ENCODE measurements at regions not wholly inside any gene's neighbourhood (a gene's known extent, or its start where the extent isn't known, plus 50 kb on each side); places are given as distances from the start of the nearest gene placed in this dataset.

DNA sequence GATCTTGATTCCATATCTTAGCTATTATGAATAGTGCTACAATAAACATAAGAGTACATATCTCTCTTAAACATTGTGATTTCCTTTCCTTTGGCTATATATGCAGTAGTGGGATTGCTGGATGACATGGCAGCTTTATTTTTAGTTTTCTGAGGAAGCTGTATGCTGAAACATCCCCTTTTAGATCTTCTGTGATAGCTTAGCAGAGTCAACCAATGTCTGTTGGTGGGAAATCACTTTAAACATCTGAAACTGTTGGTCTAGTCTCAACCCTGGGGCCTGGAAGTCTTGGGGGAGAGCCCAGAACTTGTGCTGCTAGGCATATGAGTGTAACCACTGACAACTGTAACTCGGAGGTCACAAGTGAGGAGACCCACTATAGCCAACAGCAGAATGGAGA is 378.6 kb upstream of the SLC14A2 start:
- Histone ChIP-seq H3K36me3 (no peaks in the 10 kb centered on the region), H3K4me3 (ENCODE audit: low read depth in 1 of 2, low read length in 1 of 2) (no peak overlapping the region), H3K27ac (no peak overlapping the region), H3K27me3 (no peaks in the 10 kb centered on the region), H3K9me3 (no peaks in the 10 kb centered on the region), H3K4me1 (ENCODE audit: control insufficient read depth in 1 of 2, insufficient read depth in 1 of 2, low read depth in 1 of 2, low read length in 1 of 2) (no peaks in the 10 kb centered on the region)
- TF ChIP-seq, protein P1, sequence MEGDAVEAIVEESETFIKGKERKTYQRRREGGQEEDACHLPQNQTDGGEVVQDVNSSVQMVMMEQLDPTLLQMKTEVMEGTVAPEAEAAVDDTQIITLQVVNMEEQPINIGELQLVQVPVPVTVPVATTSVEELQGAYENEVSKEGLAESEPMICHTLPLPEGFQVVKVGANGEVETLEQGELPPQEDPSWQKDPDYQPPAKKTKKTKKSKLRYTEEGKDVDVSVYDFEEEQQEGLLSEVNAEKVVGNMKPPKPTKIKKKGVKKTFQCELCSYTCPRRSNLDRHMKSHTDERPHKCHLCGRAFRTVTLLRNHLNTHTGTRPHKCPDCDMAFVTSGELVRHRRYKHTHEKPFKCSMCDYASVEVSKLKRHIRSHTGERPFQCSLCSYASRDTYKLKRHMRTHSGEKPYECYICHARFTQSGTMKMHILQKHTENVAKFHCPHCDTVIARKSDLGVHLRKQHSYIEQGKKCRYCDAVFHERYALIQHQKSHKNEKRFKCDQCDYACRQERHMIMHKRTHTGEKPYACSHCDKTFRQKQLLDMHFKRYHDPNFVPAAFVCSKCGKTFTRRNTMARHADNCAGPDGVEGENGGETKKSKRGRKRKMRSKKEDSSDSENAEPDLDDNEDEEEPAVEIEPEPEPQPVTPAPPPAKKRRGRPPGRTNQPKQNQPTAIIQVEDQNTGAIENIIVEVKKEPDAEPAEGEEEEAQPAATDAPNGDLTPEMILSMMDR (IDR thresholded peaks at IDR 0.05): no peak

DNA sequence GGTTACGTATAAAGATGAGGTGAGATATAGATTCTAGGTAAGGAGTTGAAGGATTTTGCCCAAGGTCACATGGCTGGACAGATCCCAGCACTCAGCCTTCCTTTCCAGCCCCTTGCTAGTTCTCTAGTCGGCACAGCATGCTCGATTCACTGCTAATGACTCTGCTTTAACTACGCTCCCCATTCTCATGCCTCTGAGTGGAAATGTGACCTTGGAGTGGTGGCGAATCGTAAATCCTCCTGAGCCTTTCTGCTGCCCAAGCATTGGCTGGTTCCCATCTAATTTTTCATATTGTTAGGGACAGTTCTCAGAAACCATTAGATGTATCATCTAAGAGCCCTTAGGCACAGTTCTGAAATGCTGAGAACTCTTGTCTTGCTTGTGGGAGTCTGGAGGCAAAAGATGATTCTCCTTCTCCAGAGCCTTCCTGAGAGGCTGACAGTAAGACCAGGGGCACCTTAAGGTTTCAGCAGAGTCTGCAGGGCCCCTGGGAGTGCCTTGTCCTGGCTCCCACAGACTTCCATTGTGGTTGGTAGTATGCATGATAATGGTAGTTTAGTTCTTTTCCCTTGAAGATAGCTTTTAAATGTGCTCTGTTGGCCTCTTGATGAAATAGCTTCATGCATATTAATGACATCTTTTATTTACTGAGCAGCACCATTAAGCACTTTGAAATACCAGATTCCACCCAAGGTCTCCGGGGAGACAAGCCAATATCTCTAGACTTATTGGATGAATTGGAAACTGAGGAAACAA is 377.8 kb upstream of the SLC14A2 start:
- TF ChIP-seq, protein P1 (IDR thresholded peaks at IDR 0.05): no peak
- H3K4me1 ChIP-seq (ENCODE audit: control insufficient read depth in 1 of 2, insufficient read depth in 1 of 2, low read depth in 1 of 2, low read length in 1 of 2): no peaks in the 10 kb centered on the region
- no peak overlapping the region for H3K27ac ChIP-seq
- H3K9me3 ChIP-seq: no peaks in the 10 kb centered on the region
- H3K4me3 ChIP-seq (ENCODE audit: low read depth in 1 of 2, low read length in 1 of 2): no peak overlapping the region
- H3K27me3 ChIP-seq: no peaks in the 10 kb centered on the region
- H3K36me3 ChIP-seq: no peaks in the 10 kb centered on the region

DNA sequence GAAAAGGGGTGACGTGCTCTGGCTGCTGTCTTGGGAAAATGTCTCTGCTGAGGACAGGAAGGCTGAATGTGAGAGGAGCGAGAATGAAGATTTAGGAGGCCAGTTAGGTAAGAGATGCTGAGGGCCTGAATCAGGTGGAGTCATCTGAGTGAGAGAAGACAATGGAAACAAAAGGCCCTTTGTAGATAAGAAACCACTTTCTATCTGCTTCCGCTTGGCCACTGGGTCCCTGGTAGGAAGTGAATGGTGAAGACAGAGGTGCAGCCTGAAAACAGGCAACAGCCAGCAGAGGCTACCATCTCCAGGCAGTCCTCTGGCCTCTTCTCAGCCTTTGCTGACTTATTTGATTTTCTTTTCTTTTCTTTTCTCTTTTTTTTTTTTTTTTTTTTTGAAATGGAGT is 374.0 kb upstream of the SLC14A2 start:
- TF ChIP-seq, protein P1 (IDR thresholded peaks at IDR 0.05): no peak
- Histone ChIP-seq H3K4me3 (ENCODE audit: low read depth in 1 of 2, low read length in 1 of 2) (no peak overlapping the region), H3K9me3 (no peaks in the 10 kb centered on the region), H3K4me1 (ENCODE audit: control insufficient read depth in 1 of 2, insufficient read depth in 1 of 2, low read depth in 1 of 2, low read length in 1 of 2) (no peaks in the 10 kb centered on the region), H3K36me3 (no peaks in the 10 kb centered on the region), H3K27me3 (no peaks in the 10 kb centered on the region), H3K27ac (no peak overlapping the region)

DNA sequence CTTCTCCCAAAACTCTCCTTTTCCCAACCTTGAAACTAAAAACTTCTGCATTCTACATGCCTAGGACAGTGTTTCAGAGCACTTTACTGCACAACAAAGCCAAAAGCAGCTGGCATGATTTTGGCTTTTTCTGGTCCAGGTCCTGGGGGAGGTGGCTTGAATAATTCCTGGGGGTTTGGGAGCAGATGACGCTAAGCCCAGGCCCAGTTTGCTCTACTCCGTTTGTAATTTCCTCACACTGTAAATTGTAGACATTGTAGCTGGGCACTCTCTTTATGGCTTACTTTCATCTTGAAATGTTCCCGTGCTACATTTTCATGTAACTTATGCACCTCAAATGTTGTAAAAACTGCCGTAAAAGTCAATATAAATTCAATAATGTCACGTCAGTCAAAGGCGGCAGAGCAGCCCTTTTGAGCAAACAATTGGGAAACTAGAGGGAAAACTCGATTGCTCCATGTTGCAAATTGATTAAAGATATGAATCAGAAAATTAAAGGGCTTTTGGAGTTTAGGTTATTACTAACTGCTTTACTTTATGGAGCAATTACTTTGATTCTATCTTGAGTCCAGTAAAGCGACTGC is 373.2 kb upstream of the SLC14A2 start:
- no peaks in the 10 kb centered on the region for H3K9me3 ChIP-seq
- H3K4me3 ChIP-seq (ENCODE audit: low read depth in 1 of 2, low read length in 1 of 2): no peak overlapping the region
- H3K27me3 ChIP-seq: no peaks in the 10 kb centered on the region
- H3K36me3 ChIP-seq: no peaks in the 10 kb centered on the region
- no peaks in the 10 kb centered on the region for H3K4me1 ChIP-seq (ENCODE audit: control insufficient read depth in 1 of 2, insufficient read depth in 1 of 2, low read depth in 1 of 2, low read length in 1 of 2)
- no peak overlapping the region for H3K27ac ChIP-seq
- TF ChIP-seq, protein P1 (IDR thresholded peaks at IDR 0.05): no peak

DNA sequence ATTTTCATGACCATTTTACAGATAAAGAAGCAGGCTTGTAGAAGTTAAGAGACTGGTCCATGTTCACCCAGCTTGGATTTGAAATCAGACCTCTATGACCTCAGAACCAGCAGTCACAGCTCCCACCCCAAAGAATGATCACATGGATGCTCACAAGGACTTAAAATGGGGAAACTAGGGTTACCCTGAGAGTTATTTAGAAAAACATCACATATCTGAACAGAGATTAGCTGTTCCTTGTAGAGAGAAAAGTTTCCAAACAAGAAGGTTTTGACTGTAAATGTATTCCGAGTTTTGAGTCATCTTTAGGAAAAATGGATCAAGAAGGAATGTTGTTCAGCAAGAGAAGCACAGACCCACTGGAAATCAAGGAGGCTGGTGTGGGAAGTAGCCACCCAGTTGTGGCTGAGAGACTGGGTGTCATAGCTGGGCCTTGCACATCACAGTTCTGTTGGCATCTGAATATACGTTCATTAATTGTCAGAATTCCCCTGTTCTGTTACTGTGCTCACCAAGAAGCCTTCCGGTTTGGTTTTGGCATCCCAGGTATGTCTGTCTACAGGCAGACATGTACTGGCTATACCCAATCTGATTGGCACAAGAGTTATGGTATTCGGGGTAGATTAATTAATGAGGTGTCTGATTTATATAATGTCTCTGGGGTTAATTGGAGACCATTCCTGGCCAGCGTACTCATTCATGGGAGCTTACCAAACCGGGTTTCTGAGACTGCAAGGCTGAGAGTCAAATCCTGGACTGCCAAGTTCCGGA is 371.8 kb upstream of the SLC14A2 start:
- H3K9me3 ChIP-seq: no peaks in the 10 kb centered on the region
- TF ChIP-seq, protein P1 (IDR thresholded peaks at IDR 0.05): no peak
- H3K36me3 ChIP-seq: no peaks in the 10 kb centered on the region
- H3K27me3 ChIP-seq: no peaks in the 10 kb centered on the region
- H3K4me1 ChIP-seq (ENCODE audit: control insufficient read depth in 1 of 2, insufficient read depth in 1 of 2, low read depth in 1 of 2, low read length in 1 of 2): no peaks in the 10 kb centered on the region
- H3K27ac ChIP-seq: no peak overlapping the region
- no peak overlapping the region for H3K4me3 ChIP-seq (ENCODE audit: low read depth in 1 of 2, low read length in 1 of 2)

Measured in neutrophil (primary cell).